GF-D8 (cell line): ENCODE measurements at regions not wholly inside any gene's neighbourhood (a gene's known extent, or its start where the extent isn't known, plus 50 kb on each side); places are given as distances from the start of the nearest gene placed in this dataset.

Source experiments
- DNase-seq: peaks from one replicate; lab custom pipeline; 2025; lab: John Stamatoyannopoulos, UW

GRCh38 chr5:54676481-54677340, 159.2 kb downstream of the SNX18 start:
- DNase-seq = no peak

GRCh38 chr5:54673523-54674225, 156.1 kb downstream of the SNX18 start:
- peak; percentile 23 for DNase-seq

- no peak for DNase-seq
Measured at GRCh38 chr5:54672871-54673270, 155.3 kb downstream of the SNX18 start.

- no peak for DNase-seq
Measured at GRCh38 chr5:54671681-54672080, 154.1 kb downstream of the SNX18 start.

- DNase-seq = no peak
Measured at GRCh38 chr5:54671111-54671531, 153.6 kb downstream of the SNX18 start.

GRCh38 chr5:54670281-54670680, 152.7 kb downstream of the SNX18 start:
- DNase-seq = no peak

- DNase-seq = no peak
Measured at GRCh38 chr5:54669845-54670244, 152.3 kb downstream of the SNX18 start.

- no peak for DNase-seq
Measured at GRCh38 chr5:54669285-54669684, 151.7 kb downstream of the SNX18 start.

- no peak for DNase-seq
Measured at GRCh38 chr5:54668096-54668495, 150.5 kb downstream of the SNX18 start.

- DNase-seq = no peak
Measured at GRCh38 chr5:54667136-54667535, 149.6 kb downstream of the SNX18 start.

GRCh38 chr5:54663866-54664265, 146.3 kb downstream of the SNX18 start:
- no peak for DNase-seq

- DNase-seq = no peak
Measured at GRCh38 chr5:54661111-54661510, 143.6 kb downstream of the SNX18 start.

- DNase-seq = no peak
Measured at GRCh38 chr5:54659700-54660131, 142.2 kb downstream of the SNX18 start.

- no peak for DNase-seq
Measured at GRCh38 chr5:54658010-54658409, 140.5 kb downstream of the SNX18 start.

GRCh38 chr5:54656261-54656728, 138.7 kb downstream of the SNX18 start:
- no peak for DNase-seq

GRCh38 chr5:54655761-54656160, 138.2 kb downstream of the SNX18 start:
- no peak for DNase-seq

GRCh38 chr5:54655266-54655665, 137.7 kb downstream of the SNX18 start:
- DNase-seq = no peak

GRCh38 chr5:54653956-54654614, 136.5 kb downstream of the SNX18 start:
- no peak for DNase-seq

- DNase-seq = no peak
Measured at GRCh38 chr5:54651482-54652076, 134.0 kb downstream of the SNX18 start.

GRCh38 chr5:54649041-54649504, 131.5 kb downstream of the SNX18 start:
- DNase-seq = no peak

- DNase-seq = no peak
Measured at GRCh38 chr5:54646356-54647101, 129.0 kb downstream of the SNX18 start.
